ENCODE measurements at regions not wholly inside any gene's neighbourhood (a gene's known extent, or its start where the extent isn't known, plus 50 kb on each side); places are given as distances from the start of the nearest gene placed in this dataset.

- H3K27ac ChIP-seq (ENCODE audit: extremely low read length, insufficient read depth, low read length): no peak overlapping the region
- no peak overlapping the region for H2AFZ ChIP-seq (ENCODE audit: low read length)
- BruUV-seq (replicated peaks): no TSS peak
- DNase-seq (ENCODE audit: low spot score) (no peak), ATAC-seq (no peak), FAIRE-seq (no peak)
- TF ChIP-seq SKI (IDR thresholded peaks at IDR 0.05; ENCODE audit: partially characterized antibody) (no peak), ZNF816 (CRISPR knock-in tag; IDR thresholded peaks at IDR 0.05; ENCODE audit: borderline replicate concordance) (no peak), ZNF275 (CRISPR knock-in tag; IDR thresholded peaks at IDR 0.05; ENCODE audit: borderline replicate concordance) (no peak), ZNF773 (CRISPR knock-in tag; IDR thresholded peaks at IDR 0.05; ENCODE audit: borderline replicate concordance) (no peak), HDAC6 (IDR thresholded peaks at IDR 0.05; ENCODE audit: low read depth, low read length) (no peak), ZNF468 (CRISPR knock-in tag; IDR thresholded peaks at IDR 0.05) (no peak)
- no peaks in the 10 kb centered on the region for H3K4me1 ChIP-seq (ENCODE audit: insufficient read depth, low read length)
- H4K20me1 ChIP-seq (ENCODE audit: insufficient read depth, low read length): no peaks in the 10 kb centered on the region
- in situ Hi-C loops (cut with HindIII; ENCODE audit: extremely low pct_ligation_motif_present, low pct_unique_long_range_greater_than_20kb): no loop called here
- no peak overlapping the region for H3K9ac ChIP-seq (ENCODE audit: insufficient read depth, low read depth, low read length)
- H3K79me2 ChIP-seq (ENCODE audit: insufficient read depth, low read length): no peaks in the 10 kb centered on the region
- 45% methylated on average over 12 of the region's 12 CpGs for WGBS (ENCODE audit: low lambda C conversion rate)
- no peaks in the 10 kb centered on the region for H3K36me3 ChIP-seq (replicated peaks in 1 of 2; ENCODE audit: control insufficient read depth in 1 of 2, insufficient read depth in 2 of 2, low read length in 2 of 2)
- intact Hi-C loops (cut with micrococcal nuclease; ENCODE audit: unreplicated experiment): no loop called here
- no peaks in the 10 kb centered on the region for H3K9me3 ChIP-seq (ENCODE audit: low read length)
- ChIA-PET CTCF (ENCODE audit: low intra/inter-chr PET ratio, low total read pairs) (no interaction called here), POLR2A (no interaction called here)
- H3K4me3 ChIP-seq (replicated peaks in 1 of 3; ENCODE audit: insufficient read depth in 1 of 3, low read depth in 2 of 3, low read length in 3 of 3): no peak overlapping the region
- H3K27me3 ChIP-seq (ENCODE audit: control insufficient read depth in 1 of 2, insufficient read depth in 2 of 2, low read length in 2 of 2): peaks cover 0 to 5% of the 10 kb centered on the region in 2 experiments; a peak in 3 of 5 replicates
- H3K4me2 ChIP-seq (ENCODE audit: low read depth, low read length): no peak overlapping the region
These were observed 201.8 kb upstream of the PPP2R2D start for GRCh38 chr10:131698986-131699385.

GRCh38 chr10:131700032-131700431 is 200.8 kb upstream of the PPP2R2D start:
- Histone ChIP-seq H4K20me1 (ENCODE audit: insufficient read depth, low read length) (no peaks in the 10 kb centered on the region), H2AFZ (ENCODE audit: low read length) (no peak overlapping the region), H3K79me2 (ENCODE audit: insufficient read depth, low read length) (no peaks in the 10 kb centered on the region), H3K27me3 (ENCODE audit: control insufficient read depth in 1 of 2, insufficient read depth in 2 of 2, low read length in 2 of 2) (peaks cover 0 to 5% of the 10 kb centered on the region in 2 experiments; a peak in 3 of 5 replicates), H3K9me3 (ENCODE audit: low read length) (no peaks in the 10 kb centered on the region), H3K9ac (ENCODE audit: insufficient read depth, low read depth, low read length) (no peak overlapping the region), H3K4me3 (replicated peaks in 1 of 3; ENCODE audit: insufficient read depth in 1 of 3, low read depth in 2 of 3, low read length in 3 of 3) (no peak overlapping the region), H3K4me2 (ENCODE audit: low read depth, low read length) (no peak overlapping the region), H3K27ac (ENCODE audit: extremely low read length, insufficient read depth, low read length) (no peak overlapping the region), H3K4me1 (ENCODE audit: insufficient read depth, low read length) (no peaks in the 10 kb centered on the region), H3K36me3 (replicated peaks in 1 of 2; ENCODE audit: control insufficient read depth in 1 of 2, insufficient read depth in 2 of 2, low read length in 2 of 2) (no peaks in the 10 kb centered on the region)
- ATAC-seq: no peak
- CTCF ChIA-PET (ENCODE audit: low intra/inter-chr PET ratio, low total read pairs): no interaction called here
- intact Hi-C loops (cut with micrococcal nuclease; ENCODE audit: unreplicated experiment) (no loop called here), in situ Hi-C loops (cut with HindIII; ENCODE audit: extremely low pct_ligation_motif_present, low pct_unique_long_range_greater_than_20kb) (no loop called here)
- no TSS peak for BruUV-seq (replicated peaks)
- DNase-seq (ENCODE audit: low spot score): no peak
- POLR2A ChIA-PET: no interaction called here
- no peak for FAIRE-seq
- 16% methylated on average over 6 of the region's 7 CpGs for WGBS (ENCODE audit: low lambda C conversion rate)
- no peak for TF ChIP-seq ZNF136 (CRISPR knock-in tag; IDR thresholded peaks at IDR 0.05; ENCODE audit: low read depth)
- no peak for TF ChIP-seq FOXP1 (IDR thresholded peaks at IDR 0.05)
- TF ChIP-seq FOXP1 (CRISPR knock-in tag; IDR thresholded peaks at IDR 0.05): no peak
- no peak for TF ChIP-seq HDAC2 (CRISPR knock-in tag; IDR thresholded peaks at IDR 0.05)
- TF ChIP-seq PAWR (CRISPR knock-in tag; IDR thresholded peaks at IDR 0.05; ENCODE audit: borderline replicate concordance): no peak
